ENCODE measurements at regions not wholly inside any gene's neighbourhood (a gene's known extent, or its start where the extent isn't known, plus 50 kb on each side); places are given as distances from the start of the nearest gene placed in this dataset.

GRCh38 chr7:17123020-17123419, 175.4 kb upstream of the AHR start:
- TF ChIP-seq ZBTB7A (IDR thresholded peaks at IDR 0.05; ENCODE audit: low read depth) (no peak), EGR1 (IDR thresholded peaks at IDR 0.05) (no peak), RAD21 (IDR thresholded peaks at IDR 0.05; ENCODE audit: low read depth) (no peak), CREB1 (IDR thresholded peaks at IDR 0.05; ENCODE audit: low read depth) (no peak)

- TF ChIP-seq FOXM1 (IDR thresholded peaks at IDR 0.05; ENCODE audit: borderline replicate concordance, low read depth) = no peak
- TF ChIP-seq CREB1 (IDR thresholded peaks at IDR 0.05; ENCODE audit: low read depth) = no peak
- TF ChIP-seq MAX (IDR thresholded peaks at IDR 0.05) = no peak
- no peak for TF ChIP-seq TCF12 (IDR thresholded peaks at IDR 0.05; ENCODE audit: low read depth)
- TF ChIP-seq EP300 (IDR thresholded peaks at IDR 0.05; ENCODE audit: borderline replicate concordance) = no peak
- no peak for TF ChIP-seq REST (IDR thresholded peaks at IDR 0.05; ENCODE audit: low read depth)
- no peak for TF ChIP-seq TEAD4 (IDR thresholded peaks at IDR 0.05)
- TF ChIP-seq TAF1 (IDR thresholded peaks at IDR 0.05; ENCODE audit: low read depth) = no peak
These were observed 171.8 kb upstream of the AHR start for GRCh38 chr7:17126413-17127268.

- TF ChIP-seq TEAD4 (IDR thresholded peaks at IDR 0.05) = no peak
- no peak for TF ChIP-seq NFIC (IDR thresholded peaks at IDR 0.05)
- TF ChIP-seq EP300 (IDR thresholded peaks at IDR 0.05; ENCODE audit: borderline replicate concordance) = no peak
- no peak for TF ChIP-seq USF1 (IDR thresholded peaks at IDR 0.05)
- TF ChIP-seq MAX (IDR thresholded peaks at IDR 0.05) = no peak
- TF ChIP-seq TCF12 (IDR thresholded peaks at IDR 0.05; ENCODE audit: low read depth) = no peak
- no peak for TF ChIP-seq TAF1 (IDR thresholded peaks at IDR 0.05; ENCODE audit: low read depth)
- TF ChIP-seq RAD21 (IDR thresholded peaks at IDR 0.05; ENCODE audit: low read depth) = no peak
- no peak for TF ChIP-seq ZBTB7A (IDR thresholded peaks at IDR 0.05; ENCODE audit: low read depth)
- TF ChIP-seq CEBPB (IDR thresholded peaks at IDR 0.05) = no peak
- no peak for TF ChIP-seq REST (IDR thresholded peaks at IDR 0.05; ENCODE audit: low read depth)
- TF ChIP-seq YY1 (IDR thresholded peaks at IDR 0.05; ENCODE audit: low read depth) = no peak
These were observed 169.2 kb upstream of the AHR start for GRCh38 chr7:17129218-17129617.

GRCh38 chr7:17130281-17131059, 168.0 kb upstream of the AHR start:
- TF ChIP-seq CREB1 (IDR thresholded peaks at IDR 0.05; ENCODE audit: low read depth) = no peak
- no peak for TF ChIP-seq TAF1 (IDR thresholded peaks at IDR 0.05; ENCODE audit: low read depth)
- no peak for TF ChIP-seq EP300 (IDR thresholded peaks at IDR 0.05; ENCODE audit: borderline replicate concordance)
- no peak for TF ChIP-seq TEAD4 (IDR thresholded peaks at IDR 0.05)
- no peak for TF ChIP-seq TCF12 (IDR thresholded peaks at IDR 0.05; ENCODE audit: low read depth)
- no peak for TF ChIP-seq FOXM1 (IDR thresholded peaks at IDR 0.05; ENCODE audit: borderline replicate concordance, low read depth)
- TF ChIP-seq CEBPB (IDR thresholded peaks at IDR 0.05) = no peak
- TF ChIP-seq USF1 (IDR thresholded peaks at IDR 0.05) = no peak
- no peak for TF ChIP-seq ZBTB7A (IDR thresholded peaks at IDR 0.05; ENCODE audit: low read depth)
- no peak for TF ChIP-seq MAX (IDR thresholded peaks at IDR 0.05)
- TF ChIP-seq NFIC (IDR thresholded peaks at IDR 0.05) = no peak
- no peak for TF ChIP-seq RAD21 (IDR thresholded peaks at IDR 0.05; ENCODE audit: low read depth)

GRCh38 chr7:17131060-17131345, 167.4 kb upstream of the AHR start:
- TF ChIP-seq USF1 (IDR thresholded peaks at IDR 0.05) = no peak
- no peak for TF ChIP-seq EGR1 (IDR thresholded peaks at IDR 0.05)
- TF ChIP-seq ZBTB7A (IDR thresholded peaks at IDR 0.05; ENCODE audit: low read depth) = no peak
- TF ChIP-seq TCF12 (IDR thresholded peaks at IDR 0.05; ENCODE audit: low read depth) = no peak

Measured in Ishikawa (cell line).